ENCODE measurements at regions not wholly inside any gene's neighbourhood (a gene's known extent, or its start where the extent isn't known, plus 50 kb on each side); places are given as distances from the start of the nearest gene placed in this dataset.

DNA sequence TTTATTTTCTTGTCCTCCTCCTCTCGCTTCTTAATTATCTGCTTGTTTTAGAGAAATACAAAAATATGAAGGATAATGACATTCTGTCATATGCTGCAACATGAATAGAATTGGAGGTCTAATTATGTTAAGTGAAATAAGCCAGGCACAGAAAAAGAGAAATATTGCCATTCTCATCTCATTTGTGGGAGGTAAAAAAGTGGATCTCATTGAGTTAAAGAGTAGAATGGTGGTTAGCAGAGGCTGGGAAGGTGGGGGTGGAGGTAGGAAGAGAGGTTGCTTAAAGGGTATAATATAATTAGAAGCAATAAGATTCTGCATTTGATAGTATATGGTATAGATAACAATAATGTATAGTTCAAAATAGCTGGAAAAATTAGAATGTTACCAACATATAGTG, 231.3 kb downstream of the JRKL start:
- no peak for FAIRE-seq
- CTCF ChIA-PET, result no interaction called here

DNA sequence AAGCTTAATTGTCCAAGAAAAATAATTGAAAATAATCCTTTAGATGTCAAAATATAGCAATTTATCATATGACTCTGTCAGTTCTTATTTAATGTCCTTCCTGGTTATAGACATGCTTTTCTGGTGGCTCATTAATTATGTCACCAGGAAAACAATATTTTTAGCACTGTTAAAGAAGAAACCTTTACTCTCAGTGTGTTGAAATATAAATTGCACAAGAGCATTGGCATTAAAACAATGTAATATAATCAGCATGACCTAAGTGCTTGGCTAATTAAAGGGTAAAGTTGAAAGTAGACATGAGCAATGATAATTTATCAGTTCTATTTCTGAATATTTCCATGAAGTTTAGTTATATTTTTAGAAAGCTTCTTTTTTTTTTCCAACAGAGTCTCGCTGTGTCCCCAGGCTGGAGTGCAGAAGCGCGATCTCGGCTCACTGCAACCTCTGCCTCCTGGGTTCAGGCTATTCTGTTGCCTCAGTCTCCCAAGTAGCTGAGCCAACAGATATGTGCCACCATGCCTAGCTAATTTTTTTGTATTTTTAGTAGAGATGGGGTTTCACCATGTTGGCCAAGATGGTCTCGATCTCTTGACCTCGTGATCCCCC, 232.3 kb downstream of the JRKL start:
- DNase-seq (ENCODE audit: low read depth in 1 of 2, low spot score in 1 of 2), result no peak
- no peaks in the 10 kb centered on the region for H3K9me3 ChIP-seq
- ChIA-PET CTCF (no interaction called here), POLR2A (no interaction called here)
- H3K4me3 ChIP-seq, result no peak overlapping the region
- H3K27ac ChIP-seq, result no peak overlapping the region
- H3K4me2 ChIP-seq, result no peak overlapping the region
- 8% methylated on average over 6 of the region's 6 CpGs for WGBS (ENCODE audit: missing lambda C conversion rate)
- ATAC-seq, result no peak
- no peak for FAIRE-seq
- no peaks in the 10 kb centered on the region for H3K4me1 ChIP-seq
- no peak for TF ChIP-seq RFX5 (IDR thresholded peaks at IDR 0.05)
- TF ChIP-seq CBX2 (IDR thresholded peaks at IDR 0.05; ENCODE audit: borderline replicate concordance, low read depth), result no peak
- TF ChIP-seq FOXS1 (CRISPR knock-in tag; IDR thresholded peaks at IDR 0.05), result no peak
- TF ChIP-seq, protein P1, sequence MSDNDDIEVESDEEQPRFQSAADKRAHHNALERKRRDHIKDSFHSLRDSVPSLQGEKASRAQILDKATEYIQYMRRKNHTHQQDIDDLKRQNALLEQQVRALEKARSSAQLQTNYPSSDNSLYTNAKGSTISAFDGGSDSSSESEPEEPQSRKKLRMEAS (IDR thresholded peaks at IDR 0.05), result no peak
- no peak for TF ChIP-seq TFCP2L1 (CRISPR knock-in tag; IDR thresholded peaks at IDR 0.05)
- TF ChIP-seq RAD21 (conservative IDR thresholded peaks at IDR 0.05 in 1 of 2, IDR thresholded peaks at IDR 0.05 in 1 of 2), result no peak
- TF ChIP-seq EHMT2 (IDR thresholded peaks at IDR 0.05; ENCODE audit: low read depth), result no peak
- no peak for TF ChIP-seq GATA3 (IDR thresholded peaks at IDR 0.05; ENCODE audit: borderline replicate concordance)
- TF ChIP-seq ESRRA (IDR thresholded peaks at IDR 0.05; ENCODE audit: borderline replicate concordance, low read length), result no peak
- no peak for TF ChIP-seq ZNF302 (CRISPR knock-in tag; IDR thresholded peaks at IDR 0.05)
- TF ChIP-seq MAZ (IDR thresholded peaks at IDR 0.05; ENCODE audit: borderline replicate concordance, low read depth, low read length), result no peak

More for the DNA sequence above, 231.3 kb downstream of the JRKL start:
- POLR2A ChIA-PET, result no interaction called here
- Histone ChIP-seq H3K9me3 (no peaks in the 10 kb centered on the region), H3K4me2 (no peak overlapping the region), H3K27ac (no peak overlapping the region), H3K4me1 (no peaks in the 10 kb centered on the region), H3K4me3 (no peak overlapping the region)
- WGBS (ENCODE audit: missing lambda C conversion rate), result 11% methylated on average over 1 of the region's 1 CpG
- TF ChIP-seq, protein P2, sequence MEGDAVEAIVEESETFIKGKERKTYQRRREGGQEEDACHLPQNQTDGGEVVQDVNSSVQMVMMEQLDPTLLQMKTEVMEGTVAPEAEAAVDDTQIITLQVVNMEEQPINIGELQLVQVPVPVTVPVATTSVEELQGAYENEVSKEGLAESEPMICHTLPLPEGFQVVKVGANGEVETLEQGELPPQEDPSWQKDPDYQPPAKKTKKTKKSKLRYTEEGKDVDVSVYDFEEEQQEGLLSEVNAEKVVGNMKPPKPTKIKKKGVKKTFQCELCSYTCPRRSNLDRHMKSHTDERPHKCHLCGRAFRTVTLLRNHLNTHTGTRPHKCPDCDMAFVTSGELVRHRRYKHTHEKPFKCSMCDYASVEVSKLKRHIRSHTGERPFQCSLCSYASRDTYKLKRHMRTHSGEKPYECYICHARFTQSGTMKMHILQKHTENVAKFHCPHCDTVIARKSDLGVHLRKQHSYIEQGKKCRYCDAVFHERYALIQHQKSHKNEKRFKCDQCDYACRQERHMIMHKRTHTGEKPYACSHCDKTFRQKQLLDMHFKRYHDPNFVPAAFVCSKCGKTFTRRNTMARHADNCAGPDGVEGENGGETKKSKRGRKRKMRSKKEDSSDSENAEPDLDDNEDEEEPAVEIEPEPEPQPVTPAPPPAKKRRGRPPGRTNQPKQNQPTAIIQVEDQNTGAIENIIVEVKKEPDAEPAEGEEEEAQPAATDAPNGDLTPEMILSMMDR (IDR thresholded peaks at IDR 0.05), result no peak
- TF ChIP-seq CEBPB (IDR thresholded peaks at IDR 0.05) (no peak), SREBF2 (IDR thresholded peaks at IDR 0.05) (no peak), HOXB5 (CRISPR knock-in tag; IDR thresholded peaks at IDR 0.05) (no peak), EHF (CRISPR knock-in tag; IDR thresholded peaks at IDR 0.05) (no peak), MYC (IDR thresholded peaks at IDR 0.05; ENCODE audit: borderline replicate concordance, low read length) (no peak), SMC3 (IDR thresholded peaks at IDR 0.05) (no peak), POLR2AphosphoS2 (conservative IDR thresholded peaks at IDR 0.05; ENCODE audit: low read length) (no peak), JUNB (IDR thresholded peaks at IDR 0.05) (no peak), FOXS1 (CRISPR knock-in tag; IDR thresholded peaks at IDR 0.05) (no peak), GATA3 (IDR thresholded peaks at IDR 0.05; ENCODE audit: borderline replicate concordance) (no peak), NR3C1 (IDR thresholded peaks at IDR 0.05) (no peak)
- TF ChIP-seq, protein P3, sequence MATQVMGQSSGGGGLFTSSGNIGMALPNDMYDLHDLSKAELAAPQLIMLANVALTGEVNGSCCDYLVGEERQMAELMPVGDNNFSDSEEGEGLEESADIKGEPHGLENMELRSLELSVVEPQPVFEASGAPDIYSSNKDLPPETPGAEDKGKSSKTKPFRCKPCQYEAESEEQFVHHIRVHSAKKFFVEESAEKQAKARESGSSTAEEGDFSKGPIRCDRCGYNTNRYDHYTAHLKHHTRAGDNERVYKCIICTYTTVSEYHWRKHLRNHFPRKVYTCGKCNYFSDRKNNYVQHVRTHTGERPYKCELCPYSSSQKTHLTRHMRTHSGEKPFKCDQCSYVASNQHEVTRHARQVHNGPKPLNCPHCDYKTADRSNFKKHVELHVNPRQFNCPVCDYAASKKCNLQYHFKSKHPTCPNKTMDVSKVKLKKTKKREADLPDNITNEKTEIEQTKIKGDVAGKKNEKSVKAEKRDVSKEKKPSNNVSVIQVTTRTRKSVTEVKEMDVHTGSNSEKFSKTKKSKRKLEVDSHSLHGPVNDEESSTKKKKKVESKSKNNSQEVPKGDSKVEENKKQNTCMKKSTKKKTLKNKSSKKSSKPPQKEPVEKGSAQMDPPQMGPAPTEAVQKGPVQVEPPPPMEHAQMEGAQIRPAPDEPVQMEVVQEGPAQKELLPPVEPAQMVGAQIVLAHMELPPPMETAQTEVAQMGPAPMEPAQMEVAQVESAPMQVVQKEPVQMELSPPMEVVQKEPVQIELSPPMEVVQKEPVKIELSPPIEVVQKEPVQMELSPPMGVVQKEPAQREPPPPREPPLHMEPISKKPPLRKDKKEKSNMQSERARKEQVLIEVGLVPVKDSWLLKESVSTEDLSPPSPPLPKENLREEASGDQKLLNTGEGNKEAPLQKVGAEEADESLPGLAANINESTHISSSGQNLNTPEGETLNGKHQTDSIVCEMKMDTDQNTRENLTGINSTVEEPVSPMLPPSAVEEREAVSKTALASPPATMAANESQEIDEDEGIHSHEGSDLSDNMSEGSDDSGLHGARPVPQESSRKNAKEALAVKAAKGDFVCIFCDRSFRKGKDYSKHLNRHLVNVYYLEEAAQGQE (IDR thresholded peaks at IDR 0.05), result no peak
- TF ChIP-seq, protein P4, sequence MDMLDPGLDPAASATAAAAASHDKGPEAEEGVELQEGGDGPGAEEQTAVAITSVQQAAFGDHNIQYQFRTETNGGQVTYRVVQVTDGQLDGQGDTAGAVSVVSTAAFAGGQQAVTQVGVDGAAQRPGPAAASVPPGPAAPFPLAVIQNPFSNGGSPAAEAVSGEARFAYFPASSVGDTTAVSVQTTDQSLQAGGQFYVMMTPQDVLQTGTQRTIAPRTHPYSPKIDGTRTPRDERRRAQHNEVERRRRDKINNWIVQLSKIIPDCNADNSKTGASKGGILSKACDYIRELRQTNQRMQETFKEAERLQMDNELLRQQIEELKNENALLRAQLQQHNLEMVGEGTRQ (IDR thresholded peaks at IDR 0.05), result no peak
- TF ChIP-seq, protein P5, sequence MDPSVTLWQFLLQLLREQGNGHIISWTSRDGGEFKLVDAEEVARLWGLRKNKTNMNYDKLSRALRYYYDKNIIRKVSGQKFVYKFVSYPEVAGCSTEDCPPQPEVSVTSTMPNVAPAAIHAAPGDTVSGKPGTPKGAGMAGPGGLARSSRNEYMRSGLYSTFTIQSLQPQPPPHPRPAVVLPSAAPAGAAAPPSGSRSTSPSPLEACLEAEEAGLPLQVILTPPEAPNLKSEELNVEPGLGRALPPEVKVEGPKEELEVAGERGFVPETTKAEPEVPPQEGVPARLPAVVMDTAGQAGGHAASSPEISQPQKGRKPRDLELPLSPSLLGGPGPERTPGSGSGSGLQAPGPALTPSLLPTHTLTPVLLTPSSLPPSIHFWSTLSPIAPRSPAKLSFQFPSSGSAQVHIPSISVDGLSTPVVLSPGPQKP (IDR thresholded peaks at IDR 0.05; ENCODE audit: low read depth, low read length), result no peak
- ATAC-seq (no peak), DNase-seq (ENCODE audit: low read depth in 1 of 2, low spot score in 1 of 2) (no peak)

Data from A549 (cell line).